Stimulated activated naive CD4-positive, alpha-beta T cell treated with Interleukin-2 at 50 U/mL for 16 hours (primary cell): ENCODE measurements at regions not wholly inside any gene's neighbourhood (a gene's known extent, or its start where the extent isn't known, plus 50 kb on each side); places are given as distances from the start of the nearest gene placed in this dataset.
"Not testable (repeated sequence)": the region's sequence is repeated elsewhere in the genome, so short reads cannot be mapped to it uniquely, and the experiment has no call there.

Experiments
- DNase-seq: peaks from one replicate; lab custom pipeline; 2025; lab: John Stamatoyannopoulos, UW

DNA sequence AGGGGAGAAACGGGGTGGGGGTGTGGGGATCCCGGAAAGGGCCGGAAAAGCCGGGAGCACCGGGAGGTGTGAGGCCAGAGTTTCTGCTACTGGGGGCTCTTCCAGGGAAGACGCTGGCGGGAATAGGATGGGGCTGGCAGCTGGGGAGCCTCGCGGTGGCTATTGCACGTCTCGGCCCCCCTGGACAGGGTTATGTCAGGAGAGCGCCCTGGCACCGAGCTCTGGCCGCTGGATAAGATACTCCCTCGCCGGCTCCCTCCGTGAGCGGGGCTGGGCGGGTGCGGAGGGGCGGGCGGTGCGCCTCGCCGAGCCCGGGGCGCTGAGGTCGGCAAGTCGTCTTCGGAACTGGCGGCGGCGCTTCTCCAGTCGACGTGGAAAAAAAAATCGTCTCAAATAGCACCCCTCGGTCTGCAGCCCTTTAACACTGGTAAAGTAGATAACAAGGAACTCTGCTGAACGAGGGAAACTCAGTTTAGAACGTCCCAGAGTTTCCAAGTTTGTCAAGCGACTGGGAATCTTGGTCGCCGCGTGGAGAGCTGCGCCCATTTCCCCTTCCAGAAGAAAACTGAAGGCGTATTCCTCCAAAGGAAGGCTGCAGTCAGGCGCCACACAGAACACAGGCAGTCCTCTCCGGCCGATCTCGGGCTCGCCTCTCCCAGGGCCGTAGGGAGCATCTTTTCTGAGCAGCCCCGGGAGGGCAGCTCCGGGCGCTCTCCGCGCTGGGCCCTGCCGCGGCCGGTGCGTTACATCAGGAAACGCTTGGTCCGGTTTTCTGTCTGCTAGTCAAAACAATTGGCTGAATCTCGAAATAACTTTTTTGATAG, 115.1 kb downstream of the KCNRG start:
- DNase-seq = peak; percentile 17

DNA sequence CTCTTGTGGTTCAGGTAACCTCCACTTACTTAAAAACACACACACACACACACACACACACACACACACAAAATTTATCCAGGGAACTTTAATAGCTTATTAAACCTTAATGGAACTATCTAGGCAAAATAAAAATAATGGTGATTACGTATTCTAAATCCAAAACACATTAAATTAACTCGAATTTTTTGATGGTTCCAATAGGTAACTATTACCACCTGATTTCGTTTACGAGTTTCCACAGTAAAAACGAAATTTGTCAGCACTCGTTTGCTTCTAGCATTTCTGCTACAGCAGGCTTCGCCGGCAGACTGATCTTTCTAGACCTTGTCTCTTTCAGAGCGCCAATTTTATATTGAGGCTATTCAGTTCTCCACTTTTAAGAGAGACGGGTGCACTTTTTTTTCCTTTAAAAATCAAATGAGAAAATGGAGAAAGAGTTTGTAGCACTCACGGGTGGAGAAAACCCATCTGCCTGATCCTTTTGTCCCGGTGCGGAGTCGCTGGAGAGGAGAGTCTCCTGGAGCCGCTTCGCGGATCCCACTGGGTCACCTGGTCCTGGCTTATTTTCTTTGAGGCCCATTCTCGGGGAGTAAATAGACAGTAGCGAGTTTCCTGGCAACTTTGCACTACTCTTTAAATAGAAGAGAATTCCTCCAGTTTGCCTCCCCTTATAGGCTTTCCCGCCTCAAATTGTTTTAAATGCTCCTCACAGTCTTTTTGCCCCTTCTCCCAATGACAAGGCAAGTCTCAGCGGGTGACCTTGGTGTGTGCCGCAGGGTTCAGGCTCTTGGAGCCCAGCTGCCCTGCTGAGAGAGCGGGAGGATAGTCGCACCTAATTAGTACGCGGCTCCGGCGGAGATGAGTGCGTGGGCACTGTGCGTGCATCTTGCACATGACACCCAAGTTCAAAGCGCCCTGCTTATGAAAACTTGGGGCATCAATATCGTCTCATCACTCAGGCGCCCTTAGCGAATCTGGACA, 117.0 kb downstream of the KCNRG start:
- peak; percentile 32 for DNase-seq

DNA sequence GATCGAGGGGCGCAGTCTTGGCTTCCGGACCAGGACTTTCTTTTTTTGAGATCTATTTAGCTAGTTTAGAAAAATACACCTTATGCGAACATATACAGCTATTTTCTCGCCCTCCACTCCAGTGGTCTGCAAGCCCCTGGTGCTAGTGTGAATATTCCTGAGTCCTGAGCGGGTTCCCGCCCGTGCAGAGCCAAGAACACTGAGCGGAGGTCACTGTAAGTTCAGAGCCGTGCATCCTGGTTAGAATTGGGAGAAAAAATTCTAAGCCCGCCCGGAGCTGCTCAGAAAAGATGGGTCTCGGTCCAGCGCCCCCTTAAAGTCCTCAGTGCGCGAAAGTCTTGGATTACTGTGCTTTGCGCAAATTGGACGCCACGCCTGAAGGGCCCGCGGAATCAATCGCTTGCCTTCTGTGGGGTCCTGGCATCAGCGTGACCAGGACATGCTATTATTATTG, 117.7 kb downstream of the KCNRG start:
- no peak for DNase-seq

DNA sequence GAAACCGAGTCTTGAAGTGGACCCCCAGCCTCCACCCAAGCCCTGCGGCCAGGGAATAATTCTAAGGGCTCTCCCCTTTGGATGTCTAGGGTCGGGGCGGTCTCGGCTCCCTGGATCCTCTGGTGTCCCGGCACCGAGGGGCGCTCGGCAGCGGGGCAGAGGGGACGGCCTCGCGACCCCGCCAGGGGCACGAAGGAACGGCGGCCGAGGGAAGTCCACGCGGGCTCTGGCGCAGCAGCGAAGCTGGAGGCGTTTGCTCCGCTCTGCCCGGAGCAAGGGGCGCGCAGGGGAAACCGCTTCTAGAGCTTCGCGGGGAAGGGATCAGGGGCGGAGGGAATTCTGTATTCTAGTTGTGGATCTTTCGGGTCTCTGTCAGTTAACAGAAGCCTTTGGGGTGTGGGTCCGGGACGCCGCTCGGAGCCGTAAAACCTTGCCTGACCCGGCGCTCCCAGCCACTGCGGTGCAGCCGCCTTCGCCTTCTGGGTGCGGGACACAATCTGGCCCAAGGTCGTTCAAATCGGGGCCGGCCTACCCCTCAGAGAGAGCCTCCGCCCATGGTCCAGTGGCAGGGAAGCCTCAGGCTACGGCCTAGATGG, 118.2 kb downstream of the KCNRG start:
- no peak for DNase-seq

DNA sequence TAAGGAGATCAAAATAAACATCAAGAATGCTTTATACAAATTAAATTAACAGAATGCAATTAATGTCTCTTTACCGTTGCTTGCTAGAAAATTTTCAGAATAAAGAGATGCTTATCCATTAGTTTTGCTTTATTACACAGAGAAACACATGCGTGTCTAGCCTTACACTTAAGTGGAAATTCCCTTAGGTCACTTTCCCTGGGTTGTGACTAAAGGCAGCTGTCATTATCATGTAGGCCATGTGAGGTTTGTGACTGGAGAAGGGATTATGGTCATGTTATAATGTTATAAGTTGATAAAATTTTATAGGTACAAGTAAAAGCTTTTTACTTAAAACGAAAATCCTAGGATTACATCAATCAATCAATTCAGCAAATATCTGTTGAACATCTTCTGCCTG, 121.0 kb downstream of the KCNRG start:
- no peak for DNase-seq

DNA sequence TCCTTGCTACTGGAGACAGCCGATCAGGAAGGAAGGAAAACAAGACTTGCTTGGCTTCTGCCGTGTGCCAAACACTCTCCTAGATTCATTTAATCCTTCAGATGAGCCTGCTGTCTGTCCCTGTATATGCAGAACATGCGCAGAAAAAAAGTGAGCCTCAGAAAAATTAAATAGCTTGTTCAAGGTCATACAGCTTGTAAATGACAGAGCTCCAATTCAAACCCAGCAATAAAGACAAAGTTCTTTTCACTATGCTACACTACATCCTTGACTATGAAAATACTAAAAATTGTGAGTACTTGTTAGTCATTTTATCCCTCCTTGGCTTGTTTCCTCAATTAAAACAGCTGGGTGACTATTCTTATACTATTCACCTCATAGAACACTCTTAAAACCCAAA, 121.4 kb downstream of the KCNRG start:
- no peak for DNase-seq

DNA sequence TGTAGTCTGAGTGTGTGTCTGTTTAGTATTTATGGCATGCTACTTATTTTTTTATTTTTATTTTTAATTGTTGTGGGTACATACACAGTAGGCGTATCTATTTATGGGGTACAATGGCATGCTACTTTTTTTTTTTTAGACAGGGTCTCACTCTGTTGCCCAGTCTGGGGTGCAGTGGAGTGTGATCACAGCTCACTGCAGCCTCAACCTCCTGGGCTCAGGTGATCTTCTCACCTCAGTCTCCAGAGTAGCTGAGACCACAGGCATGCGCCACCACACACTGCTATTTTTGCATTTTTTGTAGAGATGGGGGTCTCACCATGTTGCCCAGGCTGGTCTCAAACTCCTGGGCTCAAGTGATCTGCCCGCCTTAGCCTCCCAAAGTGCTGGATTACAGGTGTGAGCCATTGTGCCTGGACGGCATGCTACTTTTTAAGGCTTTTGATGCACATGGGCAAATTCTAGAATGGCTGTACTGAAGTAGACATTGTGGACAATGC, 124.2 kb downstream of the KCNRG start:
- DNase-seq = not testable (repeated sequence)

DNA sequence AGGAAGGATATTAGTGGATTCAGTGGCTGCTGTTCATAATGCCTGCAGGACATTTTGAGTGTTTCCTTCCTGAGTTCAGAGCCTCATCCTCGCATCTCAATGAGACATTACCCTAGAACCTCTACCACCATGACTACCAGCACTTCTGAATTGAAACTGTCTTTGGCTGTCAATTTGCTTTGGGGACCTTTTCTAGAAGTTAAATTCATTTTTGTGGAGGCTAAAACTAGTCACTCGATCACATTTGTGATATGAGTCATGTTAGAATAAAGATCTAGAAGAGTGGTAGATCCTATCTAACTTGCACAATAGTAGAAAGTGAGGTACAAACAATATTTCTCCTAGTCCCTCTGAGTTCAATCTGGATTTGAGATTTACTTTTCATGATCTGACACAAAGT, 124.9 kb downstream of the KCNRG start:
- DNase-seq = no peak

DNA sequence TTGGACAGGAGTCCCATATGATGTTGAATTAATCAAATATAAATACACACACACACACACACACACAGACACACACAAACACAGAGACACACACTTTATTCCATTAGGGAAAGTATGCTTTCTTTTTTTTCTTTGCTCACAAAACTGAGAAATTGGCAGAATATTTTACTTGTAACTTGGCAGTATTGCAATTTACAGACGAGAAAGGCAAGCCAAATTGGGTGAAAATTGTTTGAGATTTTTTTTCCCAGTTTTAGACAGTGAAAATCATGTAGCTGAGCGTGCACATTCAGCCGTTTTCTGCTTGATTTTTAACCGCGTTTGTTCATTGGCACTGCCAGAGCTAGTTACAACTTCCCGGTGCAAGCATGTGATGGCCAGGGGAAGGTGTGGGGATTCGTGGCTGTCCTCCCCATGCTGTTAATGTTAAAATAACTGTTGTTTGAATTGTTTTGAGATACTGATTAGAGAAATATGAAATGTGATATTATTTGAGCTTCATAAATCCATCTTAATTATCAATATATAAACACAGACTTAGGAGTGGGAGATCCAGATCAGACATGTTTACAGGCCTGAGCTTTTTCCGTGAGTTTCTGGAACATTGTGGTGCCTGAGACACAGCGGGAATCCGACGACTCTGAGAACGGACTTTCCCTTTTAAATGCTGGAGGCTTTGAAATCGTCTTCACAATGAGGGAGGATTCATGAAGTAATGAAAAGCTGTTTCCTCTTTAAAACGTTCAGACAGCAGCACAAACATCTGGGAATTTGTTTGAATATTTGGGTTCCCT, 125.5 kb downstream of the KCNRG start:
- DNase-seq = no peak

DNA sequence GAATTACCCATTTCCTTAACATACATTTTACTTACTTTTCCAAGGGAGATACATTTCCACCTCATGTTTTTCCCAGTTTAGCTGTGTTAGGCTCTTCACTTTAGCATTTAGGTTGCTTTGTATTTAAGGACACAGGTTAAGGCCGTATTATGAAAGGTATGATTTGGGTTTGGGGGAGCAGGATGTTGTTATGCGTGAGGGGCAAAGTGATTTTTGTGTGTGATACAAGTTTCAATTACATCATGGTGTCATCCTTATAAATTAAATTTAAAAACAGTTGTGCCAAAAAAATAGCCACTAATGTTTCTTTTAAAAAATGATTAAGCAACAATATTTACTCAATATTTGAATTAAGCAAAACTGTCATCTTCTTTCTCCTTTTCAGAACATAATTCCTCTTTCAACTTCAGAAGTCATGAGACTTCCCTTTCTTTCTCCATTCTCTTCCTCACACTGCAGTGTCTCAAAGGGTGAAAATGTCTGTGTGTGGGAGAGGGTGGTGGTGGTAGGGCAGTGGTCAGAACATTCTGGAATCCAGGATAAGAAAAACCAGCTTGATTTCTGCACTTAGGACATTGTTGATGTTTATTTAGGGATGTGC, 126.2 kb downstream of the KCNRG start:
- no peak for DNase-seq

DNA sequence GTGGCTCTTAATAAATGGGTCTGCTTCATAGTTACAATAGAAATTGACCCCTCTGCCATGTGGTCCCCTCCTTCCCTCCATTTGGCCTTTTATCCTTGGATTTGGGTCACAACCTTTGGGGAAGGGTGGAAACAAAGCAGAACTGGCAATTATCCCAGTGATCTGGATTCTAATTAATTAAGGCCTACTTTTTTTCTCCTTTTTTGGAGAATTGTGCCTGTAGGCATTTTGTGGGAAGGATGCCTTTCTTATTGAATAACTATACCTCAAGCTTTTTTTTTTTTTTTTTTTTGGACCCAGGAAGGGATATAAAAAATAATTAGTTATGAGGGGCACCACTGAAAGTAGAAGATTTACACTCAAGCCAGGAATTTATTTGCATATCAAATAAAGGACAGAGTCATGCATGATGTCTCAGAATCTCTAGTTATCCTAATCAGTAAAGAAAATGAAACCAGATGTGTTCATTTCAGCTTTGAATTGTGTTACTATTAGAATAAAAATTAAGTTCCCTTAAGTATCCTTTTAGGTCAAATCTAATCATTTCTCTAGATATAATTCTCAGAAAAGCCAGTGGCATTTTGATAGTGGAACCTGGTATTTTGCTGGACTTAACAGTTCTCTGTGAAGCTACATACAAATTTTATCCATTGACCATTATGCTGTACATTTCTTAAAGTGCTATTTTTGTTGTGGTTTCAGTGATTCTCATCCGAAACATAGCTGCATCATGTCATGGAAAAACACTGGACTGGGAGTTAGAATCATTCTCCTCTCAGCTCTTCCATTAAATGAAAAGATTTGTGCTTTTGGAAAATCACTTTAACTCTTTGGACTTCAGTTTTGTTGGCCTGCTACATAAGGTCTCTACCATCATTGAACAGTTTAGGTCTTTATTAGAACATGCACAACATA, 129.3 kb downstream of the KCNRG start:
- DNase-seq = no peak

DNA sequence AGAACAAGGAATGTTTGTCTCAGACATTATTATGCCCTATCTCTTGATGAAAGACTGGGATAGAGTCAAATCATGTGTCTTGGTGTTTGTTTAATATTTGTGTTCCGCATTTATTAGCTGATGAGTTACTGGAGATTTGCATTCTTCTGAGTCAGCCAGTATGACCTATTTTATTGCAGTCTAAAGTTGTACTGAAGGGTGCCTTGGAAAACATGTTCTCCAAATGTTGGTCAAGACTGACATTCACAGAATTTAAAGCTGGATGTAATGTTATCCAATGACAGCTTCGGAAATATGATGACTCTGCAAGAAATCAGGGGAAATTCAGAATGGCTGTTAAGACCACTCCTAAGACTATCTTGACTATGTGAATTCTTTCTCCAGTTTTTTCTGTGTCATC, 134.0 kb downstream of the KCNRG start:
- DNase-seq = no peak

DNA sequence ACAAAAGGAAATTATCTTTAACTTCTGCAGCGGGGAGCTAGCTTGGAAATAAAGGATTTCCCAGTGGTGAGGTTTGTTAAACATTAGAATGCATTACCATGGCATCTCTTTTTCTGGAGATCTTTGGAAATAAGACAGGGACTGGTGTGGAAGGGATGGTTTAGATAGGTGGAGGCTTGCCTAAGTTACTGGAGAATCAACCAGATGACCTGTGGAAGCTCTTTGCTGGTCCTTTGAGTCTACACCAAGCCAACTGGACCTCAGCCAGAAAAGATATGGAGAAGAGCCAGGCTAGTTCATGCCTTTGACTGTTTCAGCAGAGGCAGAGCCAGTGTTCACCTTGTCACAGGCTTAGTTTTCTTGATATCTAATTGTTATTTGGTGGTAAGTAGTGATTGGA, 134.7 kb downstream of the KCNRG start:
- no peak for DNase-seq

DNA sequence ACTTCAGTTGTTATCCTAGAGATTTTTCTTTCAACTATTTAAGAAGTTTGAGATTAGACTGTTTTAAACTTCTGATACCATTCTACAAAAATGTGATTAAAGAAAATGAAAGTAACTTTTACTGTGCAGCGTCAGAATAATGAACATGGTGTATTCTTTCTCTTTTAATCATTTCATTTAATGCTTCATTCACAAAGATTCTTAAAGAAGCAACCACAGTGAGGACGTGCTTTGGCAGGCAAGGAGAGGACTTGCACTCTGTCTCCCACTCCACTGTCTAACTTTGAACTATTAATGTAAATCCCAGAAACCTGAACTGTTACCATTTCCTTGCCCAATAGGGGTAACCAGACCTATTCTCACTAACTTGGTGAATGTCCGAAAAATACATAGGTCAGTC, 137.0 kb downstream of the KCNRG start:
- DNase-seq = no peak

DNA sequence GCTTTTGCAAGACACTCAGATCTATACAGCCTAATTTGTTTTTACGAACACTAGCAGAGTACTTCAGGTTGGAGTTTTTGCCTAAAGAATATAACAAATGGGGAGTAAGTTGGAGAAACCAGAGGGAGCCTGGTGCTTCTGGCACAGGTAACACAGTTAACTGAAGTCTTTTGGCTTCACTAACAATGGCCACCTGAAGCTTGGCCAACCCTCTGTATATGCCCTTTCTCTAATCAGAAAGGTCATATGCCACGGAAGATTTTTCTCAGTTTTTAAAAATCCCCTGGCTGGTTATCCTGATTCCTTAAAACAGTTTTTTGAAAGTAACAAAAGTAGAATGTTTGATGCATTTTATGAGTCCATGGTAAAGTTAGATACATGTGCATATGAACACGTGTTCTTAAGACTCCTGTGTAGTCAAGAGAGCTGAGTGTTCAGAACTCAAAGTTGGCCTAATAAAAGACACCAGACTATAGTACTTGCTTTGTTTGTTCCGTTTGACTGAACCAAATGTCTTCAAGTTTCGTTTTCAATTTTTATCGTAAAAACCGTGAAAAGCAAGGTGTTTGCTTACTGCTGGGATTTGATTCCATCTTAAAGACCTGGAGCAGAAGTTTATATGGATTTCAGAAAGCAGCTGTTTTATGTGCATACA, 137.5 kb downstream of the KCNRG start:
- no peak for DNase-seq

DNA sequence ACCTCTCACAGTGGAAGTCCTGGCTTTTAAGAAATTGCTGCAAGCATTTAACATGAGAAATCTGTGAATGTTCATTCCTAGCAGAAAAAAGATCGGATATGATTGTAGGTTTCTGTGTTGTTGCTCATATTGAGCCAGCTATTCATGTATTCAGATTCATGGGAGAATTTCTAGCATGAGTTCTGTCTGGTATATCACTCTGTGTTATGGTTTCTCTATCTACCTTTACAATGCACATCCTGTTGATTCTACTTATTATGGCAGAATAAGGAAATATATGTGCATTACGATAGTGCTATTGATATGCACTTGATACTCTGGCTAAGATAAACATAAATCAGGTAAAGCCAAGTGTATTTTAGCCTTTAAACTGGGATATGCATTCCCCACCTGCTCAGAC, 138.2 kb downstream of the KCNRG start:
- DNase-seq = no peak

DNA sequence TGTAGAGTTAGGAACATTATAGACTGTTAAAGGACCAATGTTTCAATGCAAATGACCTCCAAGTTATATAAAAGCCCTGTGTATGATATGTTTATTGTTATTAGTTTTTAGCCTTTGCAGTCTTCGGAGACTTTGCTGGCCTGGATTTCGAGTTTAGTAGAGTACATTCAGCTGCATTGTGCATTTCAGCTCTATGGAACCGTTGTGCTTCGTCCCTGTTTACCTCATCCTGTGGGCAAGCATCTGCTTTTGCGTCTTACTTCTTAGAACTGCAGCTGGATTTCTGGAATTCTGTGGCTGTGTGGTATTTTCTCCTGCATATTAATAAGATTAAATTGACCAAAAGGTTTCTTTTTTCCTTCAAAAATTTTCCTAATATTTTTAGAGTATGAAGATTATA, 138.6 kb downstream of the KCNRG start:
- no peak for DNase-seq

DNA sequence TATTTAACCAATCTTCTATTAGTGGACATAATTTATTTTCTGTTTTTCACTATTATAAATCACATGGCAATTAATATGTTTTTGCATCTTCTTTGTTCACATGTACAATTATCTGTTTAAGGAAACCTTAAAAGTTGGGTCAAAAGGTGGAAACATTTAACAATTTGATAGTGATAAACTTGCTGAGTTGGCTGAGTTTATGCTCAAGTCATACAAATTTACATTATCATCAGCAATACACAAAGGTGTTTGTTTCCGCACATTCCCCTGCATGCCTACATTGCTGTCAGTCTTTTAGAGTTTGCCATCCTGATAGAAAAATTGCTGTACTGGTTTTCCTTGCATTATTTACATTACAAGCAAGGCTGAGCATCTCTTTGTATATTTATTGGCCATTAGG, 139.5 kb downstream of the KCNRG start:
- DNase-seq = no peak

DNA sequence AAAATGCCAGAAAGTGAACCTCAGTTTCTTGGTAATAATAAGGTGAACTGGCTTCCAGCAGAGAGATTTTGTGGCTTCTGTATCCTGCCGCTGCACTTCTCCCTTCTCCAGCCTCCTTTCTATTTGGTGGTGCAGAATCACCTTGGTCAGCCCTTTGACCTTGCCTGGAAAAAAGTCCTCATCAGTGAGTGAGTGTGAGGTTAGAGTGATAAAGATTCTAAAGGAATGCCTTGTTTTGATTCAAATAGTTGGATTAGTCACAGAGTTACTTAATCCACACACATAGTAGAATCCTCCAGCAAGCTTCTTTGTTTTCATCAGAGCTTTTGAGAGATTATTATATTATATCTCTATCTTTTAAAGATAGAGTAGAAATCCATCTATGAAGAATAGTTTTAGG, 140.9 kb downstream of the KCNRG start:
- DNase-seq = no peak
